Stimulated activated CD4-positive, alpha-beta T cell treated with anti-CD3 and anti-CD28 coated beads, Interleukin-15, amount 100 ng/mL, for 1 hour (primary cell): ENCODE measurements at regions not wholly inside any gene's neighbourhood (a gene's known extent, or its start where the extent isn't known, plus 50 kb on each side); places are given as distances from the start of the nearest gene placed in this dataset.
"Not testable (repeated sequence)": the region's sequence is repeated elsewhere in the genome, so short reads cannot be mapped to it uniquely, and the experiment has no call there.

Experiments
- DNase-seq, 2 donors: peaks; one replicate each; pipeline ENCODE4 v3.0.0-alpha.2; 2020; ENCODE audit warnings: low read depth in 1 of 2, low spot score in 1 of 2

DNA sequence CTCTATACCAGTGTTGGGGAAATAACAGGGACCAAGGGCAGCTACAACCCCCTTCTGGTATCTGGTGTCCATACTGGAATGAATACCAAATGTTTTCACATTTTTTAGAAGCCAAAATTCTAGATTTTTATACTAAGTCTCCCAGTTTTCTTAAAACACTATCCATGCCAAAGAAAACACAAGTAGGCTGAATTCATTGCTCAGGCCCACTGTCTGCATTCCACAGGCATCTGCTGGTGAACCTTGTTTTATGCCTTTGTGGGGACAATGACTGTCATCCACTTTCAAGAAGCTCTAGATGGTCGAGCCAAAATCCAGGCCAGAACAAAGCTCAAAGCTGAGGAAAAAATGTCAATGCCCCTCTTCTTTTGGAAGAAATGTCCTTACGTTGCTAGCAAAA is 213.4 kb upstream of the RASGEF1B start:
- DNase-seq: no peak

GRCh38 chr4:81684352-81684751 is 212.6 kb upstream of the RASGEF1B start:
- DNase-seq: no peak

GRCh38 chr4:81682492-81682891 is 210.8 kb upstream of the RASGEF1B start:
- DNase-seq: no peak

GRCh38 chr4:81679315-81679714 is 207.6 kb upstream of the RASGEF1B start:
- no peak for DNase-seq

GRCh38 chr4:81678801-81679200 is 207.1 kb upstream of the RASGEF1B start:
- no peak for DNase-seq

GRCh38 chr4:81676537-81676936 is 204.8 kb upstream of the RASGEF1B start:
- DNase-seq: no peak

- DNase-seq: no peak
These were observed 204.2 kb upstream of the RASGEF1B start for GRCh38 chr4:81675791-81676393.

DNA sequence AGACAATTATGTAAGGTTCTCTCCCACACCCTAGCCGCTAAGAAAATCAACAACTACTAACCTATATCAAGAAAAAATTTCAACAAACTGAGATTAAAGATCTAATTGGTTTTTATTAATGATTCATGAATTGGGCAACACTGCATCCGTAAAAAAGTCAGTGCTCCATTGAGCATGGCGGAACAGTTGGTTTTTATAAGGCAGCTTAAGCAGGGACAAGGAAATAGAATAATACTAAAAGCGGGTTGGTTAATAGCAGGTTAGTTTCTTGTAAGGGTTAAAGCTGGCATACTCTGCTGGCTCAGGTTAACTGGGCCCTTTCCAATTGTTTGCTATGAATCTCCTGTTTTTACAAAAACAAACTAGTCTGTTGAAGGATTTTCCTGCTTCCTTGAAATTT is 202.3 kb upstream of the RASGEF1B start:
- no peak for DNase-seq

DNA sequence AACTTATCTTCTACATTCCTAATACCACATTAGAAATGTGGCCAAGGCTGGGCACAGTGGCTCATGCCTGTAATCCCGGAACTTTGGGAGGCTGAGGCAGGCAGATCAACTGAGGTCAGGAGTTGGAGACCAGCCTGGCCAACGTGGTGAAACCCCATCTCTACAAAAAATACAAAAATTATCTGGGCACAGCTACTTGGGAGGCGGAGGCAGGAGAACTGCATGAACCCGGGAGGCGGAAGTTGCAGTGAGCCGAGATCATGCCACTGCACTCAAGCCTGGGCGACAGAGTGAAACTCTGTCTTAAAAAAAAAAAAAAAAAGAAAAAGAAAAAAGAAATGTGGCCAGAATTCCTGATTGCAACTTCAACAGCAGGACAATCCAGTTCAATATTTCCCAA is 196.6 kb upstream of the RASGEF1B start:
- not testable (repeated sequence) for DNase-seq

DNA sequence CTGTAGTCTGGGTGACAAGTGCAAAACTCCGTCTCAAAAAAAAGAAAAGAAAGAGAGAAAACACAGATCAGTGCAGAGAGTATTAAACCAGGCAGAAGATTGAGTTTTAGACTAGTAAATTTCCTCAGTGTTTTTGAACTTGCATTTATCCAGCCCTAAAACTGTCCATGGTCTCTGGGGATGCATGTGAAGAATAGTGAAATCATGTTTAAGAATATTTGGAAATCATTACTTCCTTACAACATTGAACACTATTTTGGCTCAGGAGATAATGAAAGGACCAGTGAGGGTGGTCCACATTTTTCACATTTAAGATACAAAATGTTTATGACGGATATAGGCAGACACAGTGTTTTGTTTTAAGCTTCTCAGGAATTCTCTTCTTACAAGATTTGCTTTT is 195.8 kb upstream of the RASGEF1B start:
- DNase-seq: no peak

DNA sequence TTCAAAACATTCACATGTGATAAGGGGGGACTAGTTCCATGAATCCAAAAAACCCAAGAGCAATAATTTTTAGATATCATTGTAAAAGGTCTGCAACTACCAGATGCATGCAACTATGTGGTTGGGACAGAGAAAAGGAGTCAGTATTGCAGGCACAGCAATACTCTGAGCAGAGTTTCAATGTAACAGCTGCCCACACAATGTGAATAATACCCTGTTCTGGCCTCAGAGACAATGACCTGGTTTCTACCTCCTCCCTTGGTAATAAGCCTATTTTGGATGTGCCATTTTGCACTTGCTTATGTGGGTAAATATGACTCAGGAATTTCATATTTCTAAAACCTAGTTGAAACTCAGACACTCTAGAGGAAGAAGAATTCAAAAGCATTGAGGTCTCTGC is 194.8 kb upstream of the RASGEF1B start:
- DNase-seq: no peak

- no peak for DNase-seq
These were observed 193.9 kb upstream of the RASGEF1B start for GRCh38 chr4:81665649-81666048.

DNA sequence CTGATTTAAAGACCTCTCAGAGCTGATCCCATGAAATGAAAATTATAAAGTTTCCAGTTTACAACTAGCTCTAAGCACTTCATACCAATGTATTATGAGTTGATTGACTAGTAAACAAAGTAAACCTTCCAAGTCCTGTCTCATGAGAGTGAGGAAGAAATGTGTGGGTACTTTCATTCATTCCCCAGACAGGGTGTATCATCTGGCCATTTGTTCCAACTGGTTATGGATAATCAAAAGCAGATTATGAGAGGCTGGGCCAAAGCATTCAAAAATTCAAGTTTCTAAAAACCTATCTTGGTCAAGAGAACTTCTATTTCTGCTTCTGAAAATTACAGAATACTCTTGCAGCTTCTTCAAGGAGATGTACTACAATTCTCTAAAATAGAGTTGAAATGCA is 193.3 kb upstream of the RASGEF1B start:
- DNase-seq: no peak

- no peak for DNase-seq
These were observed 192.4 kb upstream of the RASGEF1B start for GRCh38 chr4:81664079-81664478.

DNA sequence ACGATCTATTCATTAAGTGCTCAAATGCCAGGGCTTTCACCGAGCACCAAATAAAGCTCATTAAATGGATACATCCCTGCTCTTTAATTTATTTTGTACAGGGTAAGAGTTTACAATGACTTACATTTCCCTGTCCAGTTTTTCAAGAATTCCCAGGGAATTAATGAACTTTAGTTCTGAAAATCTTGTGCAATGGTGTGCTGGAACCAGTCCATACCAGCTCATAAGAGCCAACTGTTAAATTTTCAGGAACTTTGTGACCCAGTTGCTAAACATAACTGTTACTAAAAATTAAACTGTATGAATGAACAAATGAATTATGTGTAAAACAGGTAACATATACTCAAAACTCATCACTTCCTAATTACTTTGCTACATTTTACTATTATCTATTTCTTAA is 191.7 kb upstream of the RASGEF1B start:
- DNase-seq: no peak

DNA sequence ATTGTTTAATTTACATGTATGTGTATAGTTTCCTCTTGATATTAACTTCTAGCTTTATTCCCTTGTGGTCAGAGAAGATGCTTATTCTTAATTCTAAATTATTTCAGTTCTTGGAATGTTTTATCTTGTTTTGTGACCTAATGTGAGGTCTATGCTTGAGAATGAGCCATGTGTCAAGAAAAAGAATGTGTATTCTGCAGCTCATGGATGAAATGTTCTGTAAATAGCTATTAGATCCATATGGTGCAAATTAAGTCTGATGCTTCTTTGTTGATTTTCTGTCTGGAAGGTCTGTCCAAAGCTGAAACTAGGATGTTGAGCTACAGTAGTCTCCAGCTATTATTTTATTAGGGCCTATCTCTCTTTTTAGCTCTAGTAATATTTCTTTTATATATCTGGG is 187.3 kb upstream of the RASGEF1B start:
- no peak for DNase-seq

DNA sequence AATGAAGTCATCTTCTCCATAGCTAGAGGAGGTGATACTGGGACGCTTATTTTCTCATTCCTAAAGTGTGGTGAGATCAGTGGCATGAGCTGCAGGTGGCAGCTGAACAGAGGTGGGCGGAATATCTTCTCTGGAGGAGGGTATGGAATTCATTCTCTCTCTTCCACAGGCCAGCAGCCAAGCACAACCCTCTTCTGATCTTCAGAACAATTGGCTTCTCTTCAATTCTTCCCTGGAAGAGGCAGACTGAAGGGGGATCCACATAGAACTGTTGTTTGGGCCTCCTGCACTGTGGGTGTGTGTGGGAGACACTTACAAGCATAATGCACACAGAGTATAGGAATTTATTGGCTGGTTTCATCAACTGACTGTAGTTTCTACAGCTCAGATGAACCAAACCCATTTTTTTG is 180.4 kb upstream of the RASGEF1B start:
- no peak for DNase-seq

GRCh38 chr4:81651243-81651899 is 179.7 kb upstream of the RASGEF1B start:
- no peak for DNase-seq

DNA sequence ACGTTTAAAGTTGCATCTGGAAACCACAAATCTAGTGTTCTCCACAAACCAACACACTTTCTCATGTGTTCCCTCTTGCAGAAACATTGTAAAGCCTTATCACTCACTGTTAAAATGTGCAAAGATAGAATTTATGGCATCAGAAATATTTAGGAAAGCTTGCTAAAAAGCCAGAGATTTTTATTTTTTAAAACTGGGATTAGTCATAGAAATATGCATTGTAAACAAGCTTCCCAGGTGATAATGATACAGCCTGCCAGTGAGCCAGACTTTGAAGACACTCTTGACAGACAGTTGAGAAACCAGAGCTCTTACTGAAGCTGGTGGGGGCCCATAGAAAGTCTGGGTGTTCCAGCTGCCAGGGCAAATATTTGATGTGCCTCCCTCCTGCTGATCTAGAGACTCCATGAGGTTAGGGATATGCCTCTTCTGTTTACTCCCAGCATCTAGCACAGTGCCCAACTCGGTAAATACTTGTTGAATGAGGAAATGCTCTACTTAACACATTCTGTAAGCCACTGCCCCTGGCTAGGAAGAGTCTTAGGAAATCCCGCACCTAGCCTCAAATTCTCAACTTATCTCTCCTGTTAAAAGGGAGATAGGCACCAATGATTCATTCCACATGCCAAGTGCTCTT is 179.0 kb upstream of the RASGEF1B start:
- DNase-seq: no peak

- DNase-seq: no peak
These were observed 177.0 kb upstream of the RASGEF1B start for GRCh38 chr4:81648576-81649275.

DNA sequence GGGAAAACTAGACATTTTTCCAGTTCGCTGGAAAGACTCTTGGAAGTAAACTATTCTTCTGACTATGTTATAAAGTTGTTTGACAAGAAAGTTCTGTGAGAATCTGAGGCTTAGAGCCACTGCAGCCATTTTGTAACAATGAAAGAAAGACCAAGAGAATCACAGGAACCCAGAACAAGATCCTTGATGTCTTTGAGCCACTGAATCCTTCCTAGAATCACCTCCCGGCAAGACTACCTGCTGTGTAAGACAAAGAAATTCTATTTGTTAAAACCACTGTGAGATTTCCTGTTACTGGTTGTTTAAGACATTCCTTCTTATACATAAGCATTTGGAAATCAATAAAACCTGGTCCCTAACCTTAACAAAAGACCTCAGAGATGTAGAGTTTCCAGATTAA is 175.7 kb upstream of the RASGEF1B start:
- DNase-seq: no peak

- DNase-seq: no peak
These were observed 170.8 kb upstream of the RASGEF1B start for GRCh38 chr4:81642543-81642942.
